Naive thymus-derived CD4-positive, alpha-beta T cell (primary cell): ENCODE measurements at regions not wholly inside any gene's neighbourhood (a gene's known extent, or its start where the extent isn't known, plus 50 kb on each side); places are given as distances from the start of the nearest gene placed in this dataset.

Source experiments
- ATAC-seq: fragments of 150-1000 bp; cut with Tn5 transposase; 2 replicates; pipeline ENCODE4 v1.10.0; 2021; ENCODE audit warnings: mild to moderate bottlenecking, moderate library complexity
- CTCF ChIA-PET: fragments of 350-600 bp; sonication (Branson Sonifier 250); formaldehyde crosslinking; loops from one replicate; lab custom pipeline; 2021; ENCODE audit warnings: antibody characterized with exemption; lab: Charles Lee
- POLR2A ChIA-PET: fragments of 350-600 bp; sonication (Branson Sonifier 250); formaldehyde crosslinking; loops from one replicate; lab custom pipeline; 2021; ENCODE audit warnings: antibody characterized with exemption, inconsistent platforms; lab: Charles Lee
- DNase-seq, 9 donors: peaks; one replicate each; pipeline versions ENCODE4 v3.0.0 to v3.0.0-alpha.2; 2020 to 2022; ENCODE audit warnings: mixed read lengths in 1 of 9
- H3K27ac ChIP-seq: one replicate; pipeline ENCODE4 v1.7.0; 2013; ENCODE audit warnings: mild to moderate bottlenecking, low read depth, low read length, moderate library complexity
- H3K27me3 ChIP-seq, 2 donors: one replicate each; pipeline ENCODE4 v1.7.0; 2013; ENCODE audit warnings: low read length in 2 of 2, mild to moderate bottlenecking in 2 of 2, moderate library complexity in 2 of 2; ENCODE audit not compliant: control insufficient read depth in 2 of 2, insufficient read depth in 2 of 2
- H3K36me3 ChIP-seq, 3 experiments: 1 replicate in 2 of 3; 2 replicates in 1 of 3; pipeline ENCODE4 v1.7.0; 2013; ENCODE audit warnings: low read length in 3 of 3, mild to moderate bottlenecking in 3 of 3, moderate library complexity in 1 of 3; ENCODE audit not compliant: insufficient read depth in 3 of 3, control insufficient read depth in 2 of 3
- H3K4me1 ChIP-seq, 2 donors: one replicate each; pipeline ENCODE4 v1.7.0; 2013; ENCODE audit warnings: low read length in 2 of 2, mild to moderate bottlenecking in 2 of 2, moderate library complexity in 1 of 2; ENCODE audit not compliant: control insufficient read depth in 2 of 2, insufficient read depth in 2 of 2
- H3K4me3 ChIP-seq: 2 replicates; pipeline ENCODE4 v1.7.0; 2013; ENCODE audit warnings: mild to moderate bottlenecking, low read length
- H3K9me3 ChIP-seq, 3 experiments: 1 replicate in 2 of 3; 2 replicates in 1 of 3; pipeline ENCODE4 v1.7.0; 2013; ENCODE audit warnings: low read length in 3 of 3; ENCODE audit not compliant: control insufficient read depth in 2 of 3
- H3K27ac Mint-ChIP-seq, 9 donors: one replicate each; pipeline ENCODE4 v1.8.0; 2020 to 2022; ENCODE audit warnings: mixed read lengths in 9 of 9, mild to moderate bottlenecking in 8 of 9, moderate library complexity in 5 of 9, inconsistent platforms in 2 of 9
- H3K27me3 Mint-ChIP-seq, 5 donors: one replicate each; pipeline ENCODE4 v1.8.0; 2021 to 2022; ENCODE audit warnings: mixed read lengths in 5 of 5, mild to moderate bottlenecking in 1 of 5
- H3K36me3 Mint-ChIP-seq, 5 donors: one replicate each; pipeline ENCODE4 v1.8.0; 2020 to 2022; ENCODE audit warnings: mixed read lengths in 5 of 5, mild to moderate bottlenecking in 3 of 5, inconsistent platforms in 1 of 5
- H3K4me1 Mint-ChIP-seq, 7 donors: one replicate each; pipeline ENCODE4 v1.8.0; 2020 to 2022; ENCODE audit warnings: mixed read lengths in 7 of 7, mild to moderate bottlenecking in 3 of 7, inconsistent platforms in 1 of 7
- H3K4me3 Mint-ChIP-seq, 10 donors: one replicate each; pipeline ENCODE4 v1.8.0; 2020 to 2022; ENCODE audit warnings: mild to moderate bottlenecking in 10 of 10, mixed read lengths in 10 of 10, moderate library complexity in 6 of 10, inconsistent platforms in 2 of 10
- H3K9me3 Mint-ChIP-seq, 11 donors: one replicate each; pipeline ENCODE4 v1.8.0; 2020 to 2022; ENCODE audit warnings: mixed read lengths in 11 of 11, mild to moderate bottlenecking in 4 of 11, inconsistent platforms in 1 of 11, moderate library complexity in 1 of 11
- intact Hi-C, 2 donors: fragments of 100-400 bp; cut with micrococcal nuclease; formaldehyde crosslinking; loops; one replicate each; pipeline ENCODE4 v1.15.1; 2023

DNA sequence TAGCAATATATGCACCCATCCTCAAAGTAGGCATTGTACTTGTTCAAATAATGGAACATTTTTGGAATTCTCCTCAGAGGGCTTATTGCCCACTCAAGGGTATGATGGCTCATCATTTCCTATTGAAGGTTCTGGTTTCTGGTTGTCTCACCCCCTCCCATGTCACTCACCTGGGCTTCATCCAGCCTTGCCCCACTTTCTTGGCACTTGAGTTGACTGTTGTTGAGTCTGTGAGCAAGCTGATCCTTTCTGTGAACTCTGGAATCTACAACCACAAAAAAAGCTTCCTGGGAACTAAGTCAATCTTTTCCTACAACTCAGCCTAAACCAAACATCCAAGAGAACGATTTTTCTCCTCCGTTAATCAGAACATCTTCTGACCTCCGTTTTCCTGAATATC, 73.9 kb upstream of the ANKH start:
- intact Hi-C loops: loop anchor here in 1 of 2 donors (5.0 kb wide), 1 partner anchor 73 kb away; the partner anchor contains the start of gene ANKH

GRCh38 chr5:14944996-14945395, 73.4 kb upstream of the ANKH start:
- Histone ChIP-seq H3K4me3 (no peak overlapping the region), H3K9me3 (no peaks in the 10 kb centered on the region), H3K4me1 (no peaks in the 10 kb centered on the region), H3K27ac (no peak overlapping the region), H3K36me3 (no peaks in the 10 kb centered on the region), H3K27me3 (no peaks in the 10 kb centered on the region)
- ChIA-PET CTCF (interaction anchor here (2.2 kb wide), 1 partner anchor 58 kb away, joined by 9 read pairs; no protein-coding TSS in a partner anchor), POLR2A (no interaction called here)
- Mint-ChIP-seq H3K4me1 (peaks cover 0 to 9% (median 5%) of the 10 kb centered on the region in 7 donors), H3K36me3 (no peaks in the 10 kb centered on the region), H3K4me3 (no peak overlapping the region), H3K27me3 (peaks cover 0 to 11% (median 5%) of the 10 kb centered on the region in 5 donors), H3K27ac (peak overlapping the region in 1 of 9 donors; percentile 22), H3K9me3 (no peaks in the 10 kb centered on the region)
- DNase-seq (no peak), ATAC-seq (no peak)
- intact Hi-C loops: loop anchor here in 1 of 2 donors (5.0 kb wide), 1 partner anchor 73 kb away; the partner anchor contains the start of gene ANKH

More for the DNA sequence above, 73.9 kb upstream of the ANKH start:
- no peaks in the 10 kb centered on the region for H3K27me3 ChIP-seq
- CTCF ChIA-PET: interaction anchor here (2.0 to 2.2 kb wide), 2 partner anchors 58 kb away, joined by 5 to 9 read pairs; no protein-coding TSS in a partner anchor
- POLR2A ChIA-PET: no interaction called here
- H3K27ac Mint-ChIP-seq: no peak overlapping the region
- no peak for DNase-seq
- ATAC-seq: no peak
- peaks cover 0 to 9% (median 5%) of the 10 kb centered on the region in 7 donors for H3K4me1 Mint-ChIP-seq
- no peak overlapping the region for H3K4me3 ChIP-seq
- peaks cover 0 to 9% (median 5%) of the 10 kb centered on the region in 5 donors for H3K27me3 Mint-ChIP-seq
- H3K27ac ChIP-seq: no peak overlapping the region
- H3K9me3 Mint-ChIP-seq: no peaks in the 10 kb centered on the region
- no peaks in the 10 kb centered on the region for H3K4me1 ChIP-seq
- H3K9me3 ChIP-seq: no peaks in the 10 kb centered on the region
- H3K4me3 Mint-ChIP-seq: no peak overlapping the region
- H3K36me3 Mint-ChIP-seq: no peaks in the 10 kb centered on the region
- H3K36me3 ChIP-seq: no peaks in the 10 kb centered on the region

- H3K27me3 ChIP-seq: no peaks in the 10 kb centered on the region
- DNase-seq (no peak), ATAC-seq (no peak)
- ChIA-PET CTCF (interaction anchor here (2.2 kb wide), 1 partner anchor 59 kb away, joined by 9 read pairs; no protein-coding TSS in a partner anchor), POLR2A (interaction anchor here (0.6 to 0.9 kb wide), 2 partner anchors 53 to 217 kb away, joined by 3 read pairs; no protein-coding TSS in a partner anchor)
- intact Hi-C loops: no loop called here
- no peak overlapping the region for H3K27ac ChIP-seq
- H3K36me3 ChIP-seq: no peaks in the 10 kb centered on the region
- no peak overlapping the region for H3K4me3 ChIP-seq
- no peaks in the 10 kb centered on the region for H3K9me3 ChIP-seq
- Mint-ChIP-seq H3K9me3 (no peaks in the 10 kb centered on the region), H3K27me3 (peaks cover 0 to 11% (median 5%) of the 10 kb centered on the region in 5 donors), H3K4me1 (peaks cover 0 to 9% (median 5%) of the 10 kb centered on the region in 7 donors), H3K36me3 (no peaks in the 10 kb centered on the region), H3K4me3 (no peak overlapping the region), H3K27ac (no peak overlapping the region)
- H3K4me1 ChIP-seq: no peaks in the 10 kb centered on the region
These were observed 72.8 kb upstream of the ANKH start for GRCh38 chr5:14944350-14944739.

- Histone ChIP-seq H3K36me3 (no peaks in the 10 kb centered on the region), H3K4me3 (no peak overlapping the region), H3K4me1 (no peaks in the 10 kb centered on the region), H3K27ac (no peak overlapping the region), H3K27me3 (no peaks in the 10 kb centered on the region), H3K9me3 (no peaks in the 10 kb centered on the region)
- no peaks in the 10 kb centered on the region for H3K9me3 Mint-ChIP-seq
- peaks cover 0 to 13% (median 9%) of the 10 kb centered on the region in 5 donors for H3K27me3 Mint-ChIP-seq
- intact Hi-C loops: no loop called here
- DNase-seq: no peak
- ChIA-PET POLR2A (no interaction called here), CTCF (interaction anchor here (0.9 to 2.1 kb wide), 2 partner anchors 15 to 61 kb away, joined by 3 to 10 read pairs; no protein-coding TSS in a partner anchor)
- no peak overlapping the region for H3K27ac Mint-ChIP-seq
- H3K36me3 Mint-ChIP-seq: no peaks in the 10 kb centered on the region
- H3K4me3 Mint-ChIP-seq: no peak overlapping the region
- peaks cover 0 to 8% (median 7%) of the 10 kb centered on the region in 7 donors for H3K4me1 Mint-ChIP-seq
- ATAC-seq: no peak
These were observed 70.6 kb upstream of the ANKH start for GRCh38 chr5:14942212-14942611.

GRCh38 chr5:14937254-14937653, 65.7 kb upstream of the ANKH start:
- CTCF ChIA-PET: no interaction called here
- H3K4me3 ChIP-seq: no peak overlapping the region
- Mint-ChIP-seq H3K4me1 (peaks cover 0 to 16% (median 8%) of the 10 kb centered on the region in 7 donors), H3K36me3 (no peaks in the 10 kb centered on the region), H3K27ac (no peak overlapping the region), H3K9me3 (peaks cover 0 to 3% (median 0%) of the 10 kb centered on the region in 11 donors), H3K4me3 (no peak overlapping the region), H3K27me3 (peaks cover 0 to 14% (median 5%) of the 10 kb centered on the region in 5 donors)
- no peaks in the 10 kb centered on the region for H3K9me3 ChIP-seq
- intact Hi-C loops: no loop called here
- DNase-seq: no peak
- peak; percentile 61 for ATAC-seq
- H3K4me1 ChIP-seq: no peaks in the 10 kb centered on the region
- no peaks in the 10 kb centered on the region for H3K36me3 ChIP-seq
- H3K27me3 ChIP-seq: no peaks in the 10 kb centered on the region
- POLR2A ChIA-PET: no interaction called here
- H3K27ac ChIP-seq: no peak overlapping the region

DNA sequence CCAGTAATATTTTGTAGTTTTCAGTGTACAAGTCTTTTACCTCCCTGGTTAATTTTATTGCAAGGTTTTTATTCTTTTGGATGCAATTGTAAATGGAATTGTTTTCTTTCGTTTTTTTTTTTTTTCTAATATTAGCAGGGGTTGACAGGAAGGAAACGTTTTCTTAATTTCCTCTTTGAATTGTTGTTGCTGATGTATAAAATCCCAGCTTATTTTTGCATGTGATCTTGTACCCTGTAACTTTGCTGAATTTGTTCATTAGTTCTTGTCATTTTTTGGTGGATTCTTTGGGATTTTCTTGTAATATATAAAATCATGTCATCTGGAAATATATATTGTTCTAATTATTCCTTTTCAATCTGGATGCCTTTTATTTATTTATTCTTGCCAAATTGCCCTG, 65.0 kb upstream of the ANKH start:
- POLR2A ChIA-PET: no interaction called here
- no peak for ATAC-seq

GRCh38 chr5:14935341-14935740, 63.8 kb upstream of the ANKH start:
- Mint-ChIP-seq H3K4me3 (no peak overlapping the region), H3K36me3 (no peaks in the 10 kb centered on the region), H3K27me3 (peaks cover 0 to 14% (median 4%) of the 10 kb centered on the region in 5 donors), H3K4me1 (peaks cover 0 to 16% (median 8%) of the 10 kb centered on the region in 7 donors), H3K27ac (no peak overlapping the region), H3K9me3 (peaks cover 0 to 3% (median 0%) of the 10 kb centered on the region in 11 donors)
- intact Hi-C loops: no loop called here
- ChIA-PET POLR2A (no interaction called here), CTCF (no interaction called here)
- Histone ChIP-seq H3K9me3 (no peaks in the 10 kb centered on the region), H3K27ac (no peak overlapping the region), H3K36me3 (no peaks in the 10 kb centered on the region), H3K4me1 (no peaks in the 10 kb centered on the region), H3K4me3 (no peak overlapping the region), H3K27me3 (no peaks in the 10 kb centered on the region)
- DNase-seq: no peak
- ATAC-seq: no peak

More for the DNA sequence above, 65.0 kb upstream of the ANKH start:
- Histone ChIP-seq H3K27me3 (no peaks in the 10 kb centered on the region), H3K4me3 (no peak overlapping the region), H3K27ac (no peak overlapping the region), H3K4me1 (no peaks in the 10 kb centered on the region), H3K9me3 (no peaks in the 10 kb centered on the region), H3K36me3 (no peaks in the 10 kb centered on the region)
- DNase-seq: no peak
- Mint-ChIP-seq H3K4me1 (peaks cover 0 to 16% (median 8%) of the 10 kb centered on the region in 7 donors), H3K27me3 (peaks cover 0 to 14% (median 5%) of the 10 kb centered on the region in 5 donors), H3K27ac (no peak overlapping the region), H3K4me3 (no peak overlapping the region), H3K36me3 (no peaks in the 10 kb centered on the region), H3K9me3 (peaks cover 0 to 3% (median 0%) of the 10 kb centered on the region in 11 donors)
- intact Hi-C loops: no loop called here
- CTCF ChIA-PET: no interaction called here
